ENCODE measurements at regions not wholly inside any gene's neighbourhood (a gene's known extent, or its start where the extent isn't known, plus 50 kb on each side); places are given as distances from the start of the nearest gene placed in this dataset.

GRCh38 chr3:23749609-23750008, 56.1 kb upstream of the UBE2E1 start:
- TF ChIP-seq CTCF (IDR thresholded peaks at IDR 0.05) (no peak), POLR2A (IDR thresholded peaks at IDR 0.05) (no peak), POLR2AphosphoS5 (IDR thresholded peaks at IDR 0.05) (no peak), EP300 (IDR thresholded peaks at IDR 0.05) (no peak)

Measured in suprapubic skin (tissue), 4 donors.